Stimulated activated CD8-positive, alpha-beta memory T cell treated with anti-CD3 and anti-CD28 coated beads, Interleukin-2, amount 100 ng/mL, for 48 hours (primary cell): ENCODE measurements at regions not wholly inside any gene's neighbourhood (a gene's known extent, or its start where the extent isn't known, plus 50 kb on each side); places are given as distances from the start of the nearest gene placed in this dataset.

Experiments used
- DNase-seq, 2 donors: peaks; one replicate each; pipeline ENCODE4 v3.0.0-alpha.2; 2020; ENCODE audit warnings: low read depth in 2 of 2

GRCh38 chr7:98040626-98041360 lies 50.8 kb upstream of the OCM2 start:
- no peak for DNase-seq

GRCh38 chr7:98046816-98047215 lies 56.8 kb upstream of the OCM2 start:
- no peak for DNase-seq

GRCh38 chr7:98049034-98049433 lies 57.6 kb upstream of the LMTK2 start:
- DNase-seq = no peak

GRCh38 chr7:98051118-98051744 lies 55.4 kb upstream of the LMTK2 start:
- peak; percentile 14 to 59 for DNase-seq

- DNase-seq = no peak
These were observed 52.1 kb upstream of the LMTK2 start for GRCh38 chr7:98054585-98054984.

GRCh38 chr7:98056580-98056979 lies 50.1 kb upstream of the LMTK2 start:
- DNase-seq = no peak
